HG03342 (cell line): ENCODE measurements at regions not wholly inside any gene's neighbourhood (a gene's known extent, or its start where the extent isn't known, plus 50 kb on each side); places are given as distances from the start of the nearest gene placed in this dataset.
"Not testable (repeated sequence)": the region's sequence is repeated elsewhere in the genome, so short reads cannot be mapped to it uniquely, and the experiment has no call there.

Experiments used
- ATAC-seq: cut with Tn5 transposase; IDR thresholded peaks from one replicate; pipeline ENCODE4 v1.9.1; 2021; ENCODE audit warnings: mild to moderate bottlenecking, moderate library complexity; ENCODE audit not compliant: unreplicated experiment

DNA sequence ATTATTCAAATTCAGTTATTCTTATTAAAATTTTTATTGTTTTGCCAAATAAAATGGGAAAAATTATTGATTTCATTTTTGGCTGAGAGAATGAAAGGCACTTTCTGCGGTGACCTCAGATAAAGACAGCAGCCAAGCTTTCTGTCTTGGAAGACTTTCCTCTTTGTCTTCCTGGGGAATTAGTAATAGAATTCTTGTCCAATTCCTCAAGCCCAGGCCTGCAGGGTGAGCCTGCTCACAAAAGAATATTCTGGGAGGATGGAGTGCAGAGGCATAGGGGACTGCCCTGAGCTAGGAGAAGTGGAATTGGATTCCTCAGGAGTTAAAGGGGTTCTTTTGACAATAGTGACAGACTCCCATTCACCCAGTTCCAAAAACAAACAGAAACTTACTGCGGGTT, 614.5 kb upstream of the ADGRL2 start:
- no peak for ATAC-seq

DNA sequence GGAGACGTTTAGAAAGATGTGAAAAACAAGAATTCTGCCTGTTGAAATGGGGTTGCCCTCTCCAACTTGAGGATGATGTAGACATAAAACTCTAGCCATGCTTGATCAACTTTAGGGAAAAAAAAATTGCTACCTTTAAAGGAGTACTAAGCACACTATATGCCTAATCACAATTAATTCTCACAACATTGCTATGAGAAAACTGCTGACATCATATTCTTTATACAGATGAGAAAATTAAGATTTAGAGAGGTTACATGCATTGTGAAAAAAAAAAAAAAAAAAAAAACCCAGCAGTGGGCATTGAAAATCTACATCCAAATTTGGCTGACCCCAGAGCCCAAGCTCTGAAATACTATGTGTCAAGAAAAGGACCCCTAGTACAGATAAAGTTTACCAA, 617.2 kb upstream of the ADGRL2 start:
- no peak for ATAC-seq

DNA sequence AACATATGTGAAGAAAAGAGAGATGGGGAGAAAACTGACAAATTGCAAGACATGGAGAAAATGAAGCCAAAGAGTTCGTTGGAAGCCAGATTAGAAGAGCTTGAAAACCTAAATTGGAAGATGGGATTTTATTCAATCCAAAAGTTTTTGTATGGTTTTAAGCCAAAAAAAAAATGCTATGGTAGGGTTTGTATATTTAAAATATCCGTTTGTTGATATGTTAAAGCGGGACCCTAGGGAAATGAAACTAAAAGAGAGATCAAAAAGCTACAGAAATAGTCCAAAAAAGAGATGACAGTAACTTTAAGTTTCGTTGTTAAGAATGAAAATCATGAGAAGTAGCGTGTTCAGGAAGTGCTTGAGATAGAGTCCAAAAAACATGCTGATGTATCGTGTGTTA, 617.7 kb upstream of the ADGRL2 start:
- ATAC-seq = no peak

DNA sequence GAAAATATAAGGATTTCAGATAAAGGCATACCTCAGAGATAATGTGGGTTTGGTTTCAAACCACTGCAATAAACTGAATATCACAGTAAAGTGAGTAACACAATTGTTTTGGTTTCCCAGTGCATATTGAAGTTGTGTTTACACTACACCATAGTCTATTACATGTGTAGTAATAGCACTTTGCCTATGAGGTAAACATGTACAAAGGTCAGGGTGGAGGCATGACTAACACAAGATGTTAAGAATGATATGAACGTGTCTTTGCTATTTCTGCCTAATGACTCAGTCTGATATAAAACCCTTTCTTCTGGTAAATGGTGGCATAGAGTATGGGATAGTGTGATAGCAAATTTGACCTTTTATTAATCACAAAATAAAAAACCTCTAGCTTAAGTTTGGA, 621.5 kb upstream of the ADGRL2 start:
- no peak for ATAC-seq

DNA sequence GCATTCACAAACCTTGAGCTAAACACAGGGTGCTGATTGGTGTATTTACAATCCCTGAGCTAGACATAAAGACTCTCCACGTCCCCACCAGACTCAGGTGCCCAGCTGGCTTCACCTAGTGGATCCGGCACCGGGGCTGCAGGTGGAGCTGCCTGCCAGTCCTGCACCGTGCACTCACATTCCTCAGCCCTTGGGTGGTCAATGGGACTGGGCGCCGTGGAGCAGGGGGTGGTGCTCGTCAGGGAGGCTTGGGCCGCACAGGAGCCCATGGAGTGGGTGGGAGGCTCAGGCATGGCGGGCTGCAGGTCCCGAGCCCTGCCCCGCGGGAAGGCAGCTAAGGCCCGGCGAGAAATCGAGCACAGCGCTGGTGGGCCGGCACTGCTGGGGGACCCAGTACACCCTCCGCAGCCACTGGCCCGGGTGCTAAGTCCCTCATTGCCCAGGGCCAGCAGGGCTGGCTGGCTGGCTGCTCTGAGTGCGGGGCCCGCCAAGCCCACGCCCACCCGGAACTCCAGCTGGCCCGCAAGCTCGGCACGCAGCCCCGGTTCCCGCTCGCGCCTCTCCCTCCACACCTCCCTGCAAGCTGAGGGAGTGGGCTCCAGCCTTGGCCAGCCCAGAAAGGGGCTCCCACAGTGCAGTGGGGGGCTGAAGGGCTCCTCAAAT, 622.2 kb upstream of the ADGRL2 start:
- ATAC-seq = not testable (repeated sequence)

DNA sequence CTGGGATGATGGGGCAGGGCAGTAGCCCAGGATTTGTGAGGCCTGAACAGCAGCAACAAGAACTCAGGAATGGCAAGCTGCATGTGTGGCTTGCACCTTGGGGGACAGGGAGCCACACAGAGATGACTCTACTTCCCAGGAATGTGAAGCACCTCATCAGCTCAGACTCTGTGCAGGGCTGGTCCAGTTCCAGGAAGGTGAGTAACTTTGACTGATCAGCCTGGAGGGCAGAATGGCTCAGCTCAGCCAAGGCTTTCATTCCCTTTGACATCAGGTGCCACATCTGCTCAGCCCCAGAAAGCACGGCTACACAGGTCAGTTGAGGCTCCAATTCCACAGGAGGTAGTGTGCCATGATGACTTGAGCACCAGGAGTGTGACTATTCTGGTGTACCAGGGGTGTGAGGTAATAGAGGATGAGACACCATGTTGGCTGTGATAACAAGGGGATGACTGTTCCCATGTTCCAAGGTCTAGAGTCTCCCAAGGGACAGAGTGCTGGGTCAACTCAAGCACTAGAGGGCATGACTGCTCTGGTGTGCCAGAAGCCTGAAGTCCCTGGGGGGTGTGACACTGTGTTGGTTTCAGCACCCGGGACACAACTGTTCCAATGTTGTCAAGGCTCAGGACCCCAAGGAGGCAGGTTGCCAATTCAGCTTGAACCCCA, 625.8 kb upstream of the ADGRL2 start:
- ATAC-seq = no peak

DNA sequence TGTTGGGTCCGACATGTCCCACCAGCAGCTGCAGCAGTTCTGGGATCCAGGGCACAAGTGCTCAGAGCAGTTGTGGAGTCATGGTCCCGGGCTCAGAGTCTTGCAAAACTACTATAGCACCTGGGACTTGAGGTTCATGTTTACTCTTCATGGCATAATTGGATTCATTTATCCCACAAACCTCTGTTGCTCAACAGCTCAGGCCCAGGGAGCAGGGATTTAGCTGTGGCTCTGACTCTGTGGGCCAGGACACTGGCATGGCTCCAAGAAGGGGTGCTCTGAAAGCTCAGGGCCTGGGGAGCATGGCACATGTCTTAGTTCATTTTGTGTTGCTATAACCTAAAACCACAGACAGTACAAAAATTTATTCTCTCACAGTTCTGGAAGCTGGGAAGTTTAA, 626.7 kb upstream of the ADGRL2 start:
- ATAC-seq = no peak

DNA sequence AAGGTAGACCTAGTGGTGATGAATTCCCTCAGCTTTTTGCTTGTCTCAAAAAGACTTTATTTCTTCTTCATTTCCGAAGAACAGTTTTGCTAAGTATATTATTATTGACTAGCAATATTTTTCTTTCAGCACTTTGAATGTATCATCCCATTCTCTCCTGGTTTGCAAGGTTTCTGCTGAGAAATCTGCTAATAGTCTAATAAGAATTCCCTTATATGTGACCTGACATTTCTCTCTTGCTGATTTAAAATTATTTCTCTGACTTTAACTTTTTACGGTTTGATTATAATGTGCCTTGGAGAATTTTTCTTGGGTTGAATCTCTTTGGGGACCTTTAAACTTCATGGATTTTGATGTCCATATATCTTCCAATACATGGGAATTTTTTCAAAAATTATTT, 628.3 kb upstream of the ADGRL2 start:
- ATAC-seq = no peak

DNA sequence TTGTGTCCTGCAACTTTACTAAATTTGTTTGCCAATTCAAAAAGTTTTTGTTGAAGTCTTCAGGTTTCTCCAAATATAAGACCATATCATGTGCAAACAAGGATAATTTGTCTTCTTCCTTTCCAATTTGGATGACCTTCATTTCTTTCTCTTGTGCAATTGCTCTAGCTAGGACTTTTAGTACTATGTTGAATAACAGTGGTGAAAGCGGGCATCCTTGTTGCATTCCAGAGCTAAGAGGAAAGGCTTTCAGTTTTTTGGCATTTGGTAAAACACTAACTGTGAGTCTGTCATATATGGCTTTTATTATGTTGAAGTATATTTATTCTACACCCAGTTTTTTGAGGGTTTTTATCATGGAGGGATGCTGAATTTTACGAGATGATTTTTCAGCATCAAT, 630.0 kb upstream of the ADGRL2 start:
- no peak for ATAC-seq

DNA sequence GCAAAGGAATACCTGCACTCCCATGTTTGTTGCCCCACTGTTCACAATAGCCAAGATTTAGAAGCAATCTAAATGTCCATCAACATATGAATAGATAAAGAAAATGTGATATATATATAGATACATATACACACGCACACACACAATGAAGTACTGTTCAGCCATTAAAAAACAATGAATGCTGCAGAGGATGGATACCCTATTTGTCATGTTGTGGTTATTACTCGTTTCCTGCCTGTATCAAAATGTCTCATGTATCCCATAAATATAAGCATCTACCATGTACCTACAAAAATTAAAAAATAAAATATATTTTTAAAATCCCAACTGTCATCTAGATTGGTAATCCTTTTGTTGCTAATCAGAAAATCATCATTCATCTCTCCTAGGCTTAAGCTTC, 634.8 kb upstream of the ADGRL2 start:
- ATAC-seq = no peak

DNA sequence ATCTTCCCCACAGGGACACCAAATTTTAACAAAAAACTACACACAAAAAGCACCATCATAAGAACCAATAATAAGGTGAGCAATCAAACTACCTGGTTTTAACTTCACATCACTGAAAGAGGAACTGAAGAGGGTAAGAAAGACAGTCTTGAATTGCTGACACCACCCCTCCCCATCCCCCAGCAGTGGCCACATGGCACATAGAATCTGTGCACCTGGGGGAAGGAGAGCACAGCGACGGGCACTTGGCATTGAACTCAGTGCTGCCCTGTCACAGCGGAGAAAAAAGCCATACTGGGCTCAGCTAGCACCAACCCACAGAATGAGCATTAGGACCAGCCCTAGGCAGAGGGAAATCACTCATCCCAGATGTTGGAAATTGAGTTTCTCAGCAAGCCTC, 640.0 kb upstream of the ADGRL2 start:
- no peak for ATAC-seq

DNA sequence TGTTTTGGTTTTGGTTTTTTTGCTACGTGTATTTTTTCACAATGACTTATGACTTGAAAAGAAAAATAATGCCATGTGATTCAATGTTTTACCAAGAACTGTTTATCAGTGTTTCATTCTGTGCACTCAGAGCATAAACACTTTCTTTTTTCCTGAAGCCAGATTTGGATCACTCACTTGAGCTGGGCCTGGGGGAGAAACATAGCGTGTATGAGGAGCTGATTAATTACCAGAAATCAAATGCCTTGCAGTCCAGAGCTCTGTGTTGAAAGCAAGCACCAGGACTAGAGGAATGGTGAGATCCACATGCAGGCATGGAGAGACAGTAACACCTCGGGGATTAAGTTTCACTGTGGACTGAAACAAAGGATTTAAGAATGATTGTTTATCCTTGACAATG, 642.1 kb upstream of the ADGRL2 start:
- no peak for ATAC-seq

DNA sequence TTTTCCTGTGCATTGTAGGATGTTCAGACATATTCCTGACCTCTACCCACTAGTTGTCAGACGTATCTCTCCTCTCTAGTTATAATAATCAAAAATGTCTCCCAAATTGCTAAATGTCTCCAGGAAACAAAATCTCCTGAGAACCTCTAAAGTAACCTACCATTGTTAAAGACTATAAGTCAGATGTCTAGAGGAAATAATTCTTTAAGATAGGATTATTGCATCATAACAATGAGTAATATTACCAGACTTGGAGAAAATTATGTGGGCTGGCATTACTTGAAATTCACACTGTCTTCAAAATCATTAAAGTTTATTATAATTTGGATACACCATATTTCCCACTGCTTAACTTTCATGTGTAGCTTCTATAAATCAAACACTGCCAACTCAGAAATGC, 643.0 kb upstream of the ADGRL2 start:
- no peak for ATAC-seq

DNA sequence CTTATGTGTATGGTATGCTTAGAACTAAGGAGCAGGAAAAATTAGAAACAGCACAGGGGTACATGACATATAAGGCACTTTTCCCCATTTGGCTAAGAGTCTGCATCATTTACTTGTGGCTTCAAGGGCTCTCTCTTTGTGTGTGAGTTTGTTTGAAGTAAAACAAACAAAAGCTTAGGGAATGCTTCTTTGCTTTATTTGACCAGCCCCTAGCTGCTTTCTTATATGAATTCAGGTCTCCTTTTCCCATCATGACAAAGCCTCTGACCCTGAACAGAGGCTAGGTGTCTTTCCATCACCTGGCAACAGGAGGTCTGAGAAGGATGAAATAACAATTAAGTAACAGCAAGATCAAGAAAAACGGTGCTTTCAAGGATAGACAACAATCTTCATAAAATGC, 643.8 kb upstream of the ADGRL2 start:
- no peak for ATAC-seq

DNA sequence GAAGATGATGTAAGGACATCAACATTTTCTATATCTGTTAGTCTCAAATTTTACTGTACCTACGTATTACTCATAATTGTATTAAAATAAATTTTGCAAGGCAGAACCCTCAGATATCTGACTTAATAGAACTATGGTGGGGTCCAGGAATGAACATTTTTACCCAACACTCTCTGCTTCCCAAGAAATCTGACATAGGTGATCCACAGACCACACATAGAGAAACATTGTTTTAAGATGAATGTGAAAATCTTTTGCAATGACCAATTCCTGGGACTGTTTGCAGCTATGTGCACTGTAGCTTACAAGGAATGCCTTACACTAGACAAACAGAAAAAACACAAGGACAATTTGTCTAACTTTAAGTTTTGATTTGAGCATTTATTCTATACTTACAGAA, 645.6 kb upstream of the ADGRL2 start:
- ATAC-seq = no peak

DNA sequence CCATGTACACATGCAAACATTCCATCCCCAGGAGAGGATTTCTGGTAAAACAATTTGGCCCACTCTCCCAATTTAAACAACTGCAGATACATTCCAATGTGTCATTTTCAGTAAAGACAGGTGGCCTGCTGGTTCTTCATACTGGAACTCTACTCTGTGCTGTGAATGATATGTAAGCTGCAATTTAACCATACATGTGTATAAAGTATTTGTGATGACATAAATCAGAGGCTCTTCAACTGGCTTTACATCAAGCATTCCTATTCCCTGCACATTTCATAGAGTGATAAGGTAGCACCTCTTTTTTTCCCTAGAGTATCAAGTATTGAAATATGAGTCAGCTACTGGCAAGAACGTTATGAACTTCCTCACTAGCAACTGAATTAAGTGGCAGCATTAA, 649.5 kb upstream of the ADGRL2 start:
- no peak for ATAC-seq

DNA sequence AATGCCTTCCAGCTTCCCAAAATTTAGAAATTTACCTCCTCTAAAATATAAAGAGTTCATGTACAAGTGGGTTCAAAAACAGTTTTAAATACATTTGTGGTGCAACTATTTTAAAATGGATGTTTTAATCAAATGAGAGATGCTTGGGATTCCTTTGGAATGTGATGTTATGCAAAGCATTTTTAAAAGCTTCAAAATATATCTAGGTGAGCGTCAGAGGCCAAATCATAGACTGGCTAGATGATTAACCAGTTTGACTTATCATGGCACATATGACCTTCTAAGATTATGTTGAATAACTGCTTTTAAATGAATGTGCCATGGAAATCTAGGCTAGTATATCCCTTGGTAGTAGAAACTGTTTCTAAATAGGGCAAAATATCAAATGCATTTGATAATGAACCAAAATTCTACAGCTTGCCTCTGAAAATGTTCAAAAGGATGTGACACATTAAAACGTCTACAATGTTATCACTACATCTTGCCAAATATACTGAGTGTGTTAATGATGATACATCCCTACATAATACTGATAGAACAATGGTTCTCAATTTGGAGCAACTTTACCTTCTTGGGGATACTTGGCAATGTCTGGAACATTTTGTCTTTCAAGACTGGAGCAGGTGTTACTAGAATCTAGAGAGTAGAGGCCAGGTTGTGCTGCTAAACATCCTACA, 650.9 kb upstream of the ADGRL2 start:
- no peak for ATAC-seq

DNA sequence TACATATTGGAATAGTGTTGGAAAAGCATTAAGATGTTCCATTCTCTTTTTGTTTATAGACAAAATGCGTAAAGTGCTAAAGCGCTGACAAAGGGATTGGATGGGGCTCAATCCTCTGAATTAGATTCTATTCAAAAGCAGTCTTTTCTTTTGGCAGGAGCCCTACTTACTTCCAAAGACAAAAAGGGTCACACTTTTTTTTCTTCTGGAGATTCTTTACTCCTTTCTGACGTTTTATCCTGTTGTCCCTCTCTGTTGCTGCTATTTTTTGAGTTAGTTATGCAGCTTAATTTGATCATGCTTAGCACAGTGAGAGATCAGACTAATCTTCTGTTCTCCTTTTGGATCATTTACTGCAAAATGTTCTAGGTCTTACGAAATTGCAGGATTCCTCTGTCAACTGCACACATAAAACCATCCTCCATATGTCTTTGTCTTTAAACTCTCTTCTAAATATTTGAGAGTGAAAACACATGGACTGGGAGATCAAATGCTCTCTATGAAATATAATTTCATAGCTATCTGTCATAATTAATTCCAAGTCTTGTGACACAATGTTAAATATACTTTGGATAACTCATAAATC, 656.4 kb upstream of the ADGRL2 start:
- ATAC-seq = no peak

DNA sequence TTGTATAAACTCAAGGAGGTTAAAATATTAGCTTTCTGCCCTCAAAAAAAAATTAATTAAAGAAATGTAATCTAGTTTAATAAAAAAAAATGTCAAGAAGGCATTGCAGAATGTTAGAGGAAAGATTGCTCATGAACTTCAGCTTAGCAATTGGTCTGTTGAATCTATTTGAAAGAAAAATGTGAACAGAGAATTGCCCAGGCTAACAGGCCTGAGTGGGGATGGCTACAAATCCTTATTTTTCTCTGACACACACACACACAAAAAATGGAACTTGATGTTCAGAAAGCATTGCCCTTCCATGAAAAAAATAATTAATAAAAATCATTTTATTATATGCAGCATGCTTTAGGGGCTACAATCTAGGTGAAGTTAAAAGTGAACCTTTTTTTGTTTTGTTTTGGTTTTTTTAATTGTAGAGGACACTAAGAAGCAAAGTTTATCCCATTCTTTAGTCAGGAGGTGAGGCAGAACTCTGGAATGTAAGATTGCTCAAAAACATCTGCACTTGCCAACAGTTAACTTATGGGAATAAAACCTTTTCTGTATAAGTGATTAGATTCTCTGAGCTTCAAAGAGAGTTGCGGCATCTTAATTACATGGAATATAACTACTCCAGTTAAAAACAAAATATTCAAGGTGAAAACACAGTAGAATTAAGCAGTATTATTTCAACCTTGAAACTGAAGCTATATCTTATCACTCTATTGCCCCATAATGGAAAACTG, 658.5 kb upstream of the ADGRL2 start:
- ATAC-seq = no peak

DNA sequence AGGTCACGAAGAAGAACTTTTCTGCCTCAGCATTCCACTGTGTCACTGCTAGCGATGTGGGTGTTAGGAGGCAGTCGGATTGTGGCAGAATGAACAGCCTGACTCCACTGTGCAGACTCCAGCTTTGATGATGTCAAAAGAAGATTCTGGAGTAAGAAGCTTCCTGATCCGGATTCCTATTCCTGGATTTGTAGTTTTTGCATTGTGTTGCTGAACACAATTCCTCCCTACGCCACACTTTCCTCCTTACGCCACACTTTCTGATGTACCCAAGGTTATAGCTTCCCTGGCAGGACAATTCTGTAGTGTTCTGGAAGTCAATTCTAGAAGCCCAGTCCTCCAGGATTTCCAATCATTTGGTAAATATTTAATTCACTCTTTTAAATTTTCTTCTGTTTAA, 665.2 kb upstream of the ADGRL2 start:
- no peak for ATAC-seq

DNA sequence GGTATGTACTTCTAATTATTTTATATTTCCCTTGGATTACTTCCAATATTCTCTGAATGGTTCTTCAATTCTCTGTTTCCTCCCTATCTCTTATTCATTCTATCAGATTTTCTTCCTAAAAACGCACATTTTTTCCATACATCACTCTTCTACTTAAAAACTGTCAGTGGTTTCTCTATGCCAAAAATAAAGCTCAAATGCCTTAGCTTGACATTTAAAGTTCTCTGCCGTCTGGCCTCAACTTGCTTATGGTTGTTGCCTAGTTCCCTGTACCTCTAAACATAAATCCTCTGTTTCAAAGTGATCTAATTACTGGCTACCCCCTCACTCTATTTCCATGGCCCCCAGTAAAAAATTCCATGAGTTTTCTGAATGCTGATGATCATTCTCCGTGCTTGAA, 671.0 kb upstream of the ADGRL2 start:
- no peak for ATAC-seq
